Large intestine (tissue), 3 donors: ENCODE measurements at regions not wholly inside any gene's neighbourhood (a gene's known extent, or its start where the extent isn't known, plus 50 kb on each side); places are given as distances from the start of the nearest gene placed in this dataset.

Experiments used
- DNase-seq, 2 donors: peaks; one replicate each; pipeline versions ENCODE4 v3.0.0 to v3.0.0-alpha.2; 2013
- H3K27ac ChIP-seq: one replicate; pipeline ENCODE4 v1.5.1; 2013; ENCODE audit warnings: low read length
- H3K27me3 ChIP-seq: 2 replicates; pipeline ENCODE4 v1.6.1; 2013; ENCODE audit warnings: low read length; ENCODE audit not compliant: control insufficient read depth, insufficient read depth
- H3K36me3 ChIP-seq: 2 replicates; pipeline ENCODE4 v1.6.1; 2013; ENCODE audit warnings: low read length; ENCODE audit not compliant: control insufficient read depth, insufficient read depth
- H3K4me1 ChIP-seq: one replicate; pipeline ENCODE4 v1.6.1; 2013; ENCODE audit warnings: low read length; ENCODE audit not compliant: control insufficient read depth, insufficient read depth
- H3K4me3 ChIP-seq: one replicate; pipeline ENCODE4 v1.5.1; 2013; ENCODE audit warnings: low read length
- H3K9me3 ChIP-seq: one replicate; pipeline ENCODE4 v1.6.1; 2013; ENCODE audit warnings: mild to moderate bottlenecking, low read depth, low read length, moderate library complexity; ENCODE audit not compliant: control insufficient read depth
- WGBS: methylation state at CpG from one replicate; pipeline ENCODE4 v1.1.5; 2013; ENCODE audit warnings: low lambda C conversion rate; ENCODE audit not compliant: insufficient coverage; 5-methylcytosine and 5-hydroxymethylcytosine counted together

DNA sequence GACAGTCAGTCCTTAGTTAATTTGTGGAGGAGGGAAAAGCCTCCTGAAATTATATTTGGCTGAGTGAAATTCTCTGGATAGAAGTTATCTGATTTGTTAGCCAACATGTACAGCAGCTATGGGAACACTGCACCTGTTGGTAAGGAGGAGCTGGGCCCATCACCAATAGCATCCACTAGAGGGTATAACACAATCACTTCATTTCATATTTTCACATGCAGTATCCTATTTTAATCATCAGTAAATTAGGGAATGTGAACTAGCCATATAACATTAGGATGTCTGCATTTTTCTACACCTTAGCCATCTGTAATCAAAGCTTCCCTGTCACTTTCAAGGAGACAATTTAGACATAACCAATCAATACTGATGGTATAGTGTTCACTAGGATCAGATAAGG is 818.4 kb upstream of the CDH2 start:
- no peaks in the 10 kb centered on the region for H3K27me3 ChIP-seq
- H3K27ac ChIP-seq: no peak overlapping the region
- DNase-seq: no peak
- no peak overlapping the region for H3K4me3 ChIP-seq
- H3K9me3 ChIP-seq: no peaks in the 10 kb centered on the region
- no peaks in the 10 kb centered on the region for H3K36me3 ChIP-seq
- H3K4me1 ChIP-seq: no peaks in the 10 kb centered on the region

- Histone ChIP-seq H3K4me3 (no peak overlapping the region), H3K4me1 (no peaks in the 10 kb centered on the region), H3K9me3 (no peaks in the 10 kb centered on the region), H3K36me3 (no peaks in the 10 kb centered on the region), H3K27ac (no peak overlapping the region), H3K27me3 (no peaks in the 10 kb centered on the region)
- no peak for DNase-seq
- 80% methylated on average over 1 of the region's 1 CpG for WGBS
These were observed 807.8 kb upstream of the CDH2 start for GRCh38 chr18:28984731-28985130.

- DNase-seq: no peak
- no peak overlapping the region for H3K4me3 ChIP-seq
- no peak overlapping the region for H3K27ac ChIP-seq
- H3K36me3 ChIP-seq: no peaks in the 10 kb centered on the region
- H3K27me3 ChIP-seq: no peaks in the 10 kb centered on the region
- 80% methylated on average over 1 of the region's 1 CpG for WGBS
- H3K4me1 ChIP-seq: no peaks in the 10 kb centered on the region
- no peaks in the 10 kb centered on the region for H3K9me3 ChIP-seq
These were observed 797.6 kb upstream of the CDH2 start for GRCh38 chr18:28974504-28974903.

- Histone ChIP-seq H3K27ac (no peak overlapping the region), H3K9me3 (no peaks in the 10 kb centered on the region), H3K4me3 (no peak overlapping the region), H3K27me3 (no peaks in the 10 kb centered on the region), H3K4me1 (no peaks in the 10 kb centered on the region), H3K36me3 (no peaks in the 10 kb centered on the region)
- WGBS: no CpG with 5 or more reads among the region's 1 CpG
- DNase-seq: no peak
These were observed 796.4 kb upstream of the CDH2 start for GRCh38 chr18:28973324-28973723.

- no peak overlapping the region for H3K27ac ChIP-seq
- WGBS: 81% methylated on average over 3 of the region's 5 CpGs
- no peaks in the 10 kb centered on the region for H3K4me1 ChIP-seq
- no peak overlapping the region for H3K4me3 ChIP-seq
- DNase-seq: no peak
- H3K27me3 ChIP-seq: no peaks in the 10 kb centered on the region
- no peaks in the 10 kb centered on the region for H3K9me3 ChIP-seq
- H3K36me3 ChIP-seq: no peaks in the 10 kb centered on the region
These were observed 795.5 kb upstream of the CDH2 start for GRCh38 chr18:28972333-28972907.

DNA sequence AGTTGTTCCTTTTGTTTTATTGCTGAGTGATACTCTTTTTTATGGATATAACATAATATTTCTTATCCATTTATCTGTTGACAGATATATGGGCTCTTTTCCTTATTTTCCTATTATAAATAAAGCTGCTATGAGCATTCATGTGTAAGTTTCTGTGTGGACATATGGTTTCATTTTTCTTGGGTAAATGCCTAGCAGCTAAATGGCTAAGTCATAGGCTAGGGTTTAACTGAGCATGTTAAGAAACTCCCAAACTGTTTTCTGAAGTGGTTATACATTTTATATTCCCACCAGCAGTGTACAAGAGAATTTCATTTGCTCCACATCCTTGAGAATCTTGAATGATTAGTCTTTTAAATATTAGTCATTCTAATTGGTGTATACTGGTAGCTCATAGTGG is 786.6 kb upstream of the CDH2 start:
- DNase-seq: no peak
- H3K27ac ChIP-seq: no peak overlapping the region

DNA sequence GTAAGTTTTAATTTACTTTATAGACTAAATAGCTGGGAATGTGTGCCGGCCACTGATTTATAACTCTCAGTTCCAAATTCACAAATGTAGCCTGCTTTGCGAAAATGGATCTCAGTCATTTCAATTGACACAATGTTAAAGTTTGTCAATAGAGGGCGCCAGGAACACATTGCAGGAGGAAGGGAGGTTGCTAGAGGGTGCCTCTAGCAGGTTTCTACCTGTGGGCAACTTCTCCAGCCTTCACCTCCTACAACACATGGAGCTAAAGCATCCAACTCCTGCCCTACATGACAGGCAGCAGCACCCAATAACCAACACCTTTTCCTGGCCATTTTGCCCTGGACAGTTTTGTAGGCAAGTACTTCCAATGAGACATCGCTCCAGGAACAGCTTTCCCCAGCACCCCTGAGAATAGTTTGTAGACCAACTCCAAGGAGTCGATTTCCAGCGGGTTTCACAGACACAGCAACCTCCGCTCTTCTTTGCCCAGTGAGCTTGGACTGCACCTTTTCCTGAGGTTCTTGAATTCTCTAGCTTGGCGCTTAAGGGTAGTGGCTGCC is 784.8 kb upstream of the CDH2 start:
- Histone ChIP-seq H3K9me3 (no peaks in the 10 kb centered on the region), H3K4me1 (no peaks in the 10 kb centered on the region), H3K27me3 (no peaks in the 10 kb centered on the region), H3K36me3 (no peaks in the 10 kb centered on the region), H3K27ac (no peak overlapping the region), H3K4me3 (no peak overlapping the region)
- WGBS: 40% methylated on average over 2 of the region's 8 CpGs
- peak; percentile 2 to 16 for DNase-seq

More for the DNA sequence above, 786.6 kb upstream of the CDH2 start:
- H3K9me3 ChIP-seq: no peaks in the 10 kb centered on the region
- H3K36me3 ChIP-seq: no peaks in the 10 kb centered on the region
- H3K27me3 ChIP-seq: no peaks in the 10 kb centered on the region
- H3K4me3 ChIP-seq: no peak overlapping the region
- no peaks in the 10 kb centered on the region for H3K4me1 ChIP-seq

DNA sequence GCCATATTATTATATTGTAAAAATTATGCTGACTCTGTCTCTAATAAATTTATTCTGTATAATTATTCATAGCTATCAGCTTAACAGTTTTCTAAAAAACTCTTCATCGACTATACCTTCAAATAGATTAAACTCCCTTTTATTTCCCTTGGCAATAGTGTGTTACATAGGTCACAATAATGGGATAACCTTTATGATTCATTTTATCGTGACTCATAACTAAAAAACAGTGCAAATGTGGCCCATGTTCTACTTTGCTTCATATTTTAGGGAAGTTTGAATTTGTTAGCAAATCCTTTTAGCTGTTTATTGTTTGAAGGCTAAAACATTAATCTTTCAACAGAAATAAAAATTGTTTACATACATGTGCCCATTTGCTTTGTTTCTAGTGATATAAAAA is 783.2 kb upstream of the CDH2 start:
- H3K27me3 ChIP-seq: no peaks in the 10 kb centered on the region
- no peaks in the 10 kb centered on the region for H3K9me3 ChIP-seq
- H3K4me1 ChIP-seq: no peaks in the 10 kb centered on the region
- H3K36me3 ChIP-seq: no peaks in the 10 kb centered on the region
- no peak overlapping the region for H3K4me3 ChIP-seq
- DNase-seq: no peak
- 80% methylated on average over 1 of the region's 2 CpGs for WGBS
- H3K27ac ChIP-seq: no peak overlapping the region

GRCh38 chr18:28952339-28952738 is 775.4 kb upstream of the CDH2 start:
- H3K27me3 ChIP-seq: no peaks in the 10 kb centered on the region
- H3K36me3 ChIP-seq: no peaks in the 10 kb centered on the region
- H3K4me3 ChIP-seq: no peak overlapping the region
- no peaks in the 10 kb centered on the region for H3K4me1 ChIP-seq
- H3K9me3 ChIP-seq: peaks cover 5% of the 10 kb centered on the region
- H3K27ac ChIP-seq: no peak overlapping the region
- no peak for DNase-seq

GRCh38 chr18:28947900-28948299 is 771.0 kb upstream of the CDH2 start:
- H3K4me3 ChIP-seq: no peak overlapping the region
- DNase-seq: no peak
- H3K4me1 ChIP-seq: no peaks in the 10 kb centered on the region
- no peaks in the 10 kb centered on the region for H3K36me3 ChIP-seq
- no peaks in the 10 kb centered on the region for H3K27me3 ChIP-seq
- no peak overlapping the region for H3K27ac ChIP-seq
- 100% methylated on average over 1 of the region's 1 CpG for WGBS
- H3K9me3 ChIP-seq: peaks cover 5% of the 10 kb centered on the region

- Histone ChIP-seq H3K27me3 (no peaks in the 10 kb centered on the region), H3K4me1 (no peaks in the 10 kb centered on the region), H3K4me3 (no peak overlapping the region), H3K36me3 (no peaks in the 10 kb centered on the region), H3K27ac (no peak overlapping the region), H3K9me3 (no peaks in the 10 kb centered on the region)
- 22% methylated on average over 1 of the region's 1 CpG for WGBS
- no peak for DNase-seq
These were observed 769.5 kb upstream of the CDH2 start for GRCh38 chr18:28946471-28946870.
